ENCODE measurements at regions not wholly inside any gene's neighbourhood (a gene's known extent, or its start where the extent isn't known, plus 50 kb on each side); places are given as distances from the start of the nearest gene placed in this dataset.

DNA sequence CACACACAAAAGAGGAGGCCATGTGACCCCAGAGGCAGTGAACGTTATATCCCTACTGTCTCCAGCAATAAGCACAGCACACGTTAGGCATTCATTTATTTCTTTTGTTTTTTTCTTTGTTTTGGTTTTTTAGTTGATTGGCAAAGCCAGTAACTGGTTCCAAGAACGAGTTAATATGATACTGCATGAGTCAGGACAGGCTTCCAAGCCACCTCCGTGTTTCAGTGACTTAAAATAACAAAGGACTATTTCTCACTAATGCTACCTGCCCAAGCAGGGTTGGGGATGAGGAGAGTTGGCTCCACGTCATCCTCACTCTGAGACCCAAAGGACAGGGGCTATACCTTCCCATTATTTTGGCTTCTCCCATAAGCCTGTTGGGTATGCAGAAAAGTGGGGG is 130.5 kb downstream of the ST8SIA2 start:
- Histone ChIP-seq H3K4me1 (ENCODE audit: control insufficient read depth, extremely low read depth, insufficient read depth, low read length) (no peaks in the 10 kb centered on the region), H3K9ac (ENCODE audit: insufficient read depth, low read length) (no peak overlapping the region), H3K27ac (ENCODE audit: insufficient read depth, low read length) (no peak overlapping the region), H3K27me3 (ENCODE audit: control insufficient read depth, insufficient read depth, low read length) (no peaks in the 10 kb centered on the region), H3K9me3 (ENCODE audit: control insufficient read depth, insufficient read depth, low read depth, low read length) (no peaks in the 10 kb centered on the region), H3K4me3 (replicated peaks in 1 of 4; ENCODE audit: control extremely low read depth in 1 of 4, insufficient read depth in 1 of 4, low read depth in 3 of 4, low read length in 4 of 4) (no peak overlapping the region), H3K4me2 (ENCODE audit: extremely low read depth, insufficient read depth, low read length) (no peak overlapping the region), H3K36me3 (ENCODE audit: control insufficient read depth, insufficient read depth, low read length) (no peaks in the 10 kb centered on the region), H3K79me2 (ENCODE audit: control insufficient read depth, insufficient read depth, low read length) (no peaks in the 10 kb centered on the region), H2AFZ (ENCODE audit: low read length) (no peak overlapping the region), H4K20me1 (ENCODE audit: control insufficient read depth, extremely low read depth, insufficient read depth, low read length) (no peaks in the 10 kb centered on the region)
- DNase-seq (ENCODE audit: low read depth in 2 of 2): no peak
- TF ChIP-seq EZH2 (IDR thresholded peaks at IDR 0.05; ENCODE audit: low read length, missing control alignments) (no peak), CTCF (conservative IDR thresholded peaks at IDR 0.05 in 1 of 2, IDR thresholded peaks at IDR 0.05 in 1 of 2; ENCODE audit: low read depth in 1 of 2, low read length in 2 of 2) (no peak)

- Histone ChIP-seq H3K36me3 (ENCODE audit: control insufficient read depth, insufficient read depth, low read length) (no peaks in the 10 kb centered on the region), H2AFZ (ENCODE audit: low read length) (no peak overlapping the region), H3K27me3 (ENCODE audit: control insufficient read depth, insufficient read depth, low read length) (no peaks in the 10 kb centered on the region), H3K4me1 (ENCODE audit: control insufficient read depth, extremely low read depth, insufficient read depth, low read length) (no peaks in the 10 kb centered on the region), H3K4me2 (ENCODE audit: extremely low read depth, insufficient read depth, low read length) (no peak overlapping the region), H3K9me3 (ENCODE audit: control insufficient read depth, insufficient read depth, low read depth, low read length) (no peaks in the 10 kb centered on the region), H3K4me3 (replicated peaks in 1 of 4; ENCODE audit: control extremely low read depth in 1 of 4, insufficient read depth in 1 of 4, low read depth in 3 of 4, low read length in 4 of 4) (no peak overlapping the region), H3K9ac (ENCODE audit: insufficient read depth, low read length) (no peak overlapping the region), H4K20me1 (ENCODE audit: control insufficient read depth, extremely low read depth, insufficient read depth, low read length) (no peaks in the 10 kb centered on the region), H3K27ac (ENCODE audit: insufficient read depth, low read length) (no peak overlapping the region), H3K79me2 (ENCODE audit: control insufficient read depth, insufficient read depth, low read length) (no peaks in the 10 kb centered on the region)
- TF ChIP-seq CTCF (conservative IDR thresholded peaks at IDR 0.05 in 1 of 2, IDR thresholded peaks at IDR 0.05 in 1 of 2; ENCODE audit: low read depth in 1 of 2, low read length in 2 of 2): no peak
- no peak for DNase-seq (ENCODE audit: low read depth in 2 of 2)
These were observed 129.5 kb downstream of the ST8SIA2 start for GRCh38 chr15:92523176-92523575.

DNA sequence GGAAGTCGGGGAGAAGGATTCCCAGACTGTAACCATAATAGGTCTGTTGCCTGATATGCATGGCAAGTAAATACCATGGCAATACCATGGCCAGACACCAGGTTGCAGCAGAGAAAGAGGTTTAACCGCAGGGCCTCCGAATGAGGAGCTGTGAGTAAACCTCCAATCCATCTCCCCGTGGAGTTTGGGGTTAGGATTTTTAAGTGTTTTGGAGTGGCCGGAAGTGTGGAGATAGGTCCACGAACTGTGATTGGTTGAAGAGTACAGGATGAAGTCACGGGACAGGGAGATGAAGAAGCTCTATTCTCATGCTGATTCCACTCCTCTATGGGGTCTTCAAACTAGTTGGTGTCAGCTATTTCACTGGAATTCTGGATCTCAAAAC is 127.9 kb downstream of the ST8SIA2 start:
- peak; percentile 87 to 88 for TF ChIP-seq CTCF (conservative IDR thresholded peaks at IDR 0.05 in 1 of 2, IDR thresholded peaks at IDR 0.05 in 1 of 2; ENCODE audit: low read depth in 1 of 2, low read length in 2 of 2)
- no peak for TF ChIP-seq EZH2 (IDR thresholded peaks at IDR 0.05; ENCODE audit: low read length, missing control alignments)
- DNase-seq (ENCODE audit: low read depth in 2 of 2): peak; percentile 84 to 87
- H3K79me2 ChIP-seq (ENCODE audit: control insufficient read depth, insufficient read depth, low read length): no peaks in the 10 kb centered on the region
- H3K4me2 ChIP-seq (ENCODE audit: extremely low read depth, insufficient read depth, low read length): no peak overlapping the region
- H3K27me3 ChIP-seq (ENCODE audit: control insufficient read depth, insufficient read depth, low read length): no peaks in the 10 kb centered on the region
- H4K20me1 ChIP-seq (ENCODE audit: control insufficient read depth, extremely low read depth, insufficient read depth, low read length): no peaks in the 10 kb centered on the region
- no peak overlapping the region for H3K9ac ChIP-seq (ENCODE audit: insufficient read depth, low read length)
- H3K4me1 ChIP-seq (ENCODE audit: control insufficient read depth, extremely low read depth, insufficient read depth, low read length): no peaks in the 10 kb centered on the region
- H3K36me3 ChIP-seq (ENCODE audit: control insufficient read depth, insufficient read depth, low read length): no peaks in the 10 kb centered on the region
- H2AFZ ChIP-seq (ENCODE audit: low read length): no peak overlapping the region
- H3K4me3 ChIP-seq (replicated peaks in 1 of 4; ENCODE audit: control extremely low read depth in 1 of 4, insufficient read depth in 1 of 4, low read depth in 3 of 4, low read length in 4 of 4): no peak overlapping the region
- H3K27ac ChIP-seq (ENCODE audit: insufficient read depth, low read length): no peak overlapping the region
- H3K9me3 ChIP-seq (ENCODE audit: control insufficient read depth, insufficient read depth, low read depth, low read length): no peaks in the 10 kb centered on the region
